ENCODE measurements at regions not wholly inside any gene's neighbourhood (a gene's known extent, or its start where the extent isn't known, plus 50 kb on each side); places are given as distances from the start of the nearest gene placed in this dataset.

DNA sequence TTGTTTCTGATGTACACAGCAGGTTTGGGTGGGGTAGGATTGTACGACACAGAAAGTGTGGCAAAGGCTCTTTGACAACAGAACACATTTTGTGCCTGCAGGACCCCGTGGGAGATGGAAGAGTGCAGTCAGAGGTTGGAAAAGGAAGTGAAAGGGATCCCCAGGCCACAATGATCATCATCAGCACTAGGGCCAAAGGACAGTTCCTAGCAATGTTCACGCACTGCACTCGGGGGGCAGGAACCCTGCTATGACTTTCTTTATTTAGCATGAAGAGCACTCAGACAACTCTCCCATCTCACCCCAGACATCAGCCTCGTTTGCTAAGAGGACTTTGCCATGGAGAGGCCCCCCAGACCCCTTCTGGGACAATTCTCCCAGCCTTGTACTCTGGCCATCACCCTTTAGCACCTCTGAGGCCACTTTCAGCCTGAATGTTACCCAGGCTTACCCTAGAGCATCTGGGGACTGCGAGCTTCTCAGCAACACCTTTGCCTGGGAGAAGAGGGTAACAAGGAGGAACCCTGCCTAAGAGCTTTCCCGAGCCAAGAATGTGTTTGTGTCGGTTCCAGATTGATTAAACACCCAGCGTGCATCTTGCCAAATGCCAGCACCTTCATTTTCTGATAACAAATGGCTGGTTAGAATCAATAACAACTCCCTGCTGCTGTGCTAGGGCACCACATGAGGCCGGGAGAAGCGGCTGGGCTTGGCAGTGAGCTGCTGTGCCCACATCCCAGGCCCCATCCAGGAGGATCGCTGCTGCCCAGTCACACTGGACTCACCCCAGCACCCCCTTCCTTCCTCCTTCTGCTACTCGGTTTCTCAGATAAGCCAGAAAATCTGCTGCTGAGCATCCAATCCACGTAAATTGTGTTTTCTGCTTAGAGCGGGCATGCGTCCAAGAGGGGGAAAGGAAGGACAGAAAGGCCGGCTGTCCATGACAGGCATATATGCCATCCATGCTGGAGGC lies 633.1 kb downstream of the AJAP1 start:
- H3K9me3 ChIP-seq (ENCODE audit: control insufficient read depth in 4 of 4, low read length in 3 of 4): peaks cover 0 to 3% (median 2%) of the 10 kb centered on the region in 4 donors
- H3K9ac ChIP-seq (ENCODE audit: low read depth in 1 of 2, low read length in 2 of 2): no peak overlapping the region
- H3K27ac ChIP-seq (ENCODE audit: low read depth in 1 of 2, low read length in 2 of 2): no peak overlapping the region
- WGBS: 61% methylated on average over 17 of the region's 17 CpGs
- peaks cover 0 to 3% (median 0%) of the 10 kb centered on the region in 4 donors for H3K27me3 ChIP-seq (ENCODE audit: control insufficient read depth in 4 of 4, insufficient read depth in 4 of 4, low read length in 3 of 4)
- no peak overlapping the region for H3K4me3 ChIP-seq (ENCODE audit: low read depth in 1 of 3, low read length in 3 of 3)
- TF ChIP-seq SP1 (IDR thresholded peaks at IDR 0.05) (no peak), FOXA1 (IDR thresholded peaks at IDR 0.05) (no peak), ZBTB33 (IDR thresholded peaks at IDR 0.05) (no peak), HNF4G (IDR thresholded peaks at IDR 0.05) (no peak), RAD21 (IDR thresholded peaks at IDR 0.05) (no peak), GABPA (IDR thresholded peaks at IDR 0.05 in 1 of 2, conservative IDR thresholded peaks at IDR 0.05 in 1 of 2) (no peak), NR2F2 (IDR thresholded peaks at IDR 0.05) (no peak), YY1 (IDR thresholded peaks at IDR 0.05) (no peak), RXRA (IDR thresholded peaks at IDR 0.05) (no peak), HNF4A (conservative IDR thresholded peaks at IDR 0.05) (no peak), JUND (IDR thresholded peaks at IDR 0.05) (no peak), TAF1 (conservative IDR thresholded peaks at IDR 0.05) (no peak), EGR1 (IDR thresholded peaks at IDR 0.05; ENCODE audit: low read depth in 2 of 2) (no peak), REST (IDR thresholded peaks at IDR 0.05) (no peak), FOXA2 (IDR thresholded peaks at IDR 0.05) (no peak), MAX (IDR thresholded peaks at IDR 0.05) (no peak)
- TF ChIP-seq, protein P1, sequence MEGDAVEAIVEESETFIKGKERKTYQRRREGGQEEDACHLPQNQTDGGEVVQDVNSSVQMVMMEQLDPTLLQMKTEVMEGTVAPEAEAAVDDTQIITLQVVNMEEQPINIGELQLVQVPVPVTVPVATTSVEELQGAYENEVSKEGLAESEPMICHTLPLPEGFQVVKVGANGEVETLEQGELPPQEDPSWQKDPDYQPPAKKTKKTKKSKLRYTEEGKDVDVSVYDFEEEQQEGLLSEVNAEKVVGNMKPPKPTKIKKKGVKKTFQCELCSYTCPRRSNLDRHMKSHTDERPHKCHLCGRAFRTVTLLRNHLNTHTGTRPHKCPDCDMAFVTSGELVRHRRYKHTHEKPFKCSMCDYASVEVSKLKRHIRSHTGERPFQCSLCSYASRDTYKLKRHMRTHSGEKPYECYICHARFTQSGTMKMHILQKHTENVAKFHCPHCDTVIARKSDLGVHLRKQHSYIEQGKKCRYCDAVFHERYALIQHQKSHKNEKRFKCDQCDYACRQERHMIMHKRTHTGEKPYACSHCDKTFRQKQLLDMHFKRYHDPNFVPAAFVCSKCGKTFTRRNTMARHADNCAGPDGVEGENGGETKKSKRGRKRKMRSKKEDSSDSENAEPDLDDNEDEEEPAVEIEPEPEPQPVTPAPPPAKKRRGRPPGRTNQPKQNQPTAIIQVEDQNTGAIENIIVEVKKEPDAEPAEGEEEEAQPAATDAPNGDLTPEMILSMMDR (IDR thresholded peaks at IDR 0.05; ENCODE audit: low read depth, low read length, missing input control): no peak
- TF ChIP-seq, protein P2, sequence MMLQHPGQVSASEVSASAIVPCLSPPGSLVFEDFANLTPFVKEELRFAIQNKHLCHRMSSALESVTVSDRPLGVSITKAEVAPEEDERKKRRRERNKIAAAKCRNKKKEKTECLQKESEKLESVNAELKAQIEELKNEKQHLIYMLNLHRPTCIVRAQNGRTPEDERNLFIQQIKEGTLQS (IDR thresholded peaks at IDR 0.05): no peak
- H3K4me1 ChIP-seq (ENCODE audit: control insufficient read depth in 4 of 4, insufficient read depth in 4 of 4, low read length in 3 of 4): no peaks in the 10 kb centered on the region
- no peak for DNase-seq (ENCODE audit: low spot score)
- no peaks in the 10 kb centered on the region for H3K36me3 ChIP-seq (ENCODE audit: control insufficient read depth in 4 of 4, insufficient read depth in 3 of 4, low read depth in 1 of 4, low read length in 3 of 4)
